GM23338 (cell line): ENCODE measurements at regions not wholly inside any gene's neighbourhood (a gene's known extent, or its start where the extent isn't known, plus 50 kb on each side); places are given as distances from the start of the nearest gene placed in this dataset.

Experiments
- ATAC-seq: fragments of 200-7000 bp; cut with Tn5 transposase; 3 replicates; pipeline ENCODE4 v1.9.1; 2020
- DNase-seq: peaks from one replicate; pipeline ENCODE4 v3.0.0-alpha.2; 2015; ENCODE audit warnings: low spot score
- H2AFZ ChIP-seq: fragments of 200-600 bp; sonication (generic); 2 replicates; pipeline ENCODE4 v1.8.0; 2016; ENCODE audit warnings: antibody characterized with exemption, mild to moderate bottlenecking, moderate library complexity
- H3F3A ChIP-seq: fragments of 200-600 bp; sonication (generic); replicated peaks from 2 replicates; pipeline ENCODE4 v1.8.0; 2017; ENCODE audit warnings: antibody characterized with exemption, mixed run types, low read depth
- H3K27ac ChIP-seq: fragments of 200-600 bp; sonication (generic); 2 replicates; pipeline ENCODE4 v1.6.1; 2016; ENCODE audit warnings: low read depth
- H3K27me3 ChIP-seq: fragments of 200-600 bp; sonication (generic); 2 replicates; pipeline ENCODE4 v1.8.0; 2016; ENCODE audit warnings: mild to moderate bottlenecking, mixed run types, moderate library complexity; ENCODE audit not compliant: insufficient read depth
- H3K36me3 ChIP-seq: fragments of 200-600 bp; sonication (generic); 2 replicates; pipeline ENCODE4 v1.8.0; 2016; ENCODE audit warnings: mild to moderate bottlenecking; ENCODE audit not compliant: insufficient read depth
- H3K4me1 ChIP-seq: fragments of 200-600 bp; sonication (generic); 2 replicates; pipeline ENCODE4 v1.8.0; 2016; ENCODE audit warnings: mild to moderate bottlenecking, moderate library complexity; ENCODE audit not compliant: insufficient read depth
- H3K4me2 ChIP-seq: fragments of 200-600 bp; sonication (generic); 2 replicates; pipeline ENCODE4 v1.7.1; 2017; ENCODE audit warnings: mixed run types
- H3K4me3 ChIP-seq: fragments of 200-600 bp; sonication (generic); 2 replicates; pipeline ENCODE4 v1.6.1; 2016; ENCODE audit warnings: mixed run types
- H3K79me2 ChIP-seq: fragments of 200-600 bp; sonication (generic); replicated peaks from 2 replicates; pipeline ENCODE4 v1.8.0; 2017; ENCODE audit warnings: mild to moderate bottlenecking; ENCODE audit not compliant: insufficient read depth
- H3K9me2 ChIP-seq: fragments of 200-600 bp; sonication (generic); 2 replicates; pipeline ENCODE4 v1.8.0; 2017; ENCODE audit not compliant: insufficient read depth
- H4K20me1 ChIP-seq: fragments of 200-600 bp; sonication (generic); replicated peaks from 2 replicates; pipeline ENCODE4 v1.8.0; 2017; ENCODE audit warnings: mild to moderate bottlenecking; ENCODE audit not compliant: insufficient read depth
- H3K27ac Mint-ChIP-seq: 2 replicates; pipeline ENCODE4 v1.8.0; 2020; ENCODE audit warnings: inconsistent platforms, mild to moderate bottlenecking, moderate library complexity, mixed read lengths
- H3K27me3 Mint-ChIP-seq: 3 replicates; pipeline ENCODE4 v1.8.0; 2022; ENCODE audit warnings: low read depth, mild to moderate bottlenecking, moderate library complexity, mixed read lengths, inconsistent platforms; ENCODE audit not compliant: insufficient read depth, poor library complexity
- H3K36me3 Mint-ChIP-seq: 3 replicates; pipeline ENCODE4 v1.8.0; 2021; ENCODE audit warnings: low read depth, mild to moderate bottlenecking, inconsistent platforms, moderate library complexity, mixed read lengths
- H3K4me1 Mint-ChIP-seq: 3 replicates; pipeline ENCODE4 v1.8.0; 2020; ENCODE audit warnings: mild to moderate bottlenecking, inconsistent platforms, mixed read lengths
- H3K4me3 Mint-ChIP-seq: 3 replicates; pipeline ENCODE4 v1.8.0; 2021; ENCODE audit warnings: moderate library complexity, mild to moderate bottlenecking, inconsistent platforms, mixed read lengths
- H3K9me3 Mint-ChIP-seq: 3 replicates; pipeline ENCODE4 v1.8.0; 2020; ENCODE audit warnings: moderate library complexity, mild to moderate bottlenecking, inconsistent platforms, mixed read lengths
- CTCF ChIP-seq, 2 experiments: fragments of 200-600 bp in 1 of 2; sonication (generic) in 1 of 2; conservative IDR thresholded peaks; 2 replicates each; pipeline versions ENCODE4 v1.5.1 to v1.6.1; 2016 to 2017; ENCODE audit warnings: antibody characterized with exemption in 2 of 2, low read depth in 2 of 2, mild to moderate bottlenecking in 2 of 2, moderate library complexity in 1 of 2
- EZH2 ChIP-seq: fragments of 200-600 bp; sonication (generic); IDR thresholded peaks from one replicate; pipeline ENCODE4 v1.8.0; 2017; ENCODE audit warnings: antibody characterized with exemption, mild to moderate bottlenecking, low read depth; ENCODE audit not compliant: unreplicated experiment
- EZH2phosphoT487 ChIP-seq: fragments of 200-600 bp; sonication (generic); IDR thresholded peaks from one replicate; pipeline ENCODE4 v1.8.1; 2018; ENCODE audit warnings: antibody characterized with exemption; ENCODE audit not compliant: unreplicated experiment
- JUNB ChIP-seq: IDR thresholded peaks from one replicate; pipeline ENCODE4 v1.6.1; 2016; ENCODE audit warnings: antibody characterized with exemption; ENCODE audit not compliant: unreplicated experiment
- NANOG ChIP-seq: IDR thresholded peaks from 2 replicates; pipeline ENCODE4 v1.6.1; 2016; ENCODE audit warnings: antibody characterized with exemption, borderline replicate concordance
- STAT1 ChIP-seq: IDR thresholded peaks from one replicate; pipeline ENCODE4 v1.6.1; 2016; ENCODE audit warnings: antibody characterized with exemption; ENCODE audit not compliant: unreplicated experiment
- ZNF114 ChIP-seq: fragments of 250-450 bp; sonication (Bioruptor Pico); IDR thresholded peaks from 2 replicates; pipeline ENCODE4 v1.5.0; 2020; ENCODE audit warnings: mild to moderate bottlenecking, moderate library complexity
- ZNF462 ChIP-seq: fragments of 250-450 bp; sonication (Bioruptor Pico); IDR thresholded peaks from 2 replicates; pipeline ENCODE4 v1.5.0; 2020; ENCODE audit warnings: mild to moderate bottlenecking, moderate library complexity

GRCh38 chr5:89946916-89947315 lies 462.6 kb downstream of the CETN3 start (continued):
- TF ChIP-seq ZNF462 (CRISPR knock-in tag) (no peak), JUNB (no peak)

- Mint-ChIP-seq H3K4me1 (peaks cover 21% of the 10 kb centered on the region), H3K4me3 (no peak overlapping the region), H3K27ac (no peak overlapping the region), H3K36me3 (no peaks in the 10 kb centered on the region), H3K9me3 (no peaks in the 10 kb centered on the region), H3K27me3 (peaks cover 3% of the 10 kb centered on the region)
- DNase-seq (no peak), ATAC-seq (no peak)
- peaks cover 14% of the 10 kb centered on the region for H3K4me1 ChIP-seq
- H4K20me1 ChIP-seq: no peaks in the 10 kb centered on the region
- no peaks in the 10 kb centered on the region for H3K9me2 ChIP-seq
- H3K27me3 ChIP-seq: no peaks in the 10 kb centered on the region
- H3K4me2 ChIP-seq: no peak overlapping the region
- H3K4me3 ChIP-seq: no peak overlapping the region
- no peak overlapping the region for H2AFZ ChIP-seq
- no peaks in the 10 kb centered on the region for H3K79me2 ChIP-seq
- H3K27ac ChIP-seq: no peak overlapping the region
- no peaks in the 10 kb centered on the region for H3F3A ChIP-seq
- no peaks in the 10 kb centered on the region for H3K36me3 ChIP-seq
- TF ChIP-seq CTCF (conservative IDR thresholded peaks at IDR 0.05; ENCODE audit: low read depth in 2 of 2) (no peak), EZH2 (no peak), NANOG (no peak), EZH2phosphoT487 (no peak), STAT1 (no peak), JUNB (no peak), ZNF114 (CRISPR knock-in tag) (no peak), ZNF462 (CRISPR knock-in tag) (no peak)
Observed at GRCh38 chr5:89946508-89946907, 463.0 kb downstream of the CETN3 start.
